Endodermal cell (in vitro differentiated cells): ENCODE measurements at regions not wholly inside any gene's neighbourhood (a gene's known extent, or its start where the extent isn't known, plus 50 kb on each side); places are given as distances from the start of the nearest gene placed in this dataset.
A peak's percentile ranks its signal among the peaks of the same experiment; 100 is the strongest.

ENCODE experiments used
- DNase-seq: peaks from one replicate; pipeline ENCODE4 v3.0.0-alpha.2; 2017
- H3K27ac ChIP-seq: 2 replicates; pipeline ENCODE4 v1.5.1; 2013; ENCODE audit warnings: mild to moderate bottlenecking, low read depth, low read length, moderate library complexity
- H3K27me3 ChIP-seq: 2 replicates; pipeline ENCODE4 v1.6.1; 2013; ENCODE audit warnings: mild to moderate bottlenecking, low read length, moderate library complexity; ENCODE audit not compliant: insufficient read depth, control insufficient read depth, poor library complexity, severe bottlenecking
- H3K36me3 ChIP-seq: 2 replicates; pipeline ENCODE4 v1.7.0; 2013; ENCODE audit warnings: mild to moderate bottlenecking, low read length, moderate library complexity; ENCODE audit not compliant: control insufficient read depth, insufficient read depth
- H3K4me1 ChIP-seq: one replicate; pipeline ENCODE4 v1.7.0; 2013; ENCODE audit warnings: low read length; ENCODE audit not compliant: control insufficient read depth, insufficient read depth
- H3K4me3 ChIP-seq: 2 replicates; pipeline ENCODE4 v1.5.1; 2013; ENCODE audit warnings: mild to moderate bottlenecking, low read length, moderate library complexity
- H3K9ac ChIP-seq: 2 replicates; pipeline ENCODE4 v1.6.1; 2013; ENCODE audit warnings: mild to moderate bottlenecking, low read length, moderate library complexity; ENCODE audit not compliant: poor library complexity, severe bottlenecking; ENCODE audit errors: extremely low read depth
- H3K9me3 ChIP-seq: 2 replicates; pipeline ENCODE4 v1.6.1; 2013; ENCODE audit warnings: mild to moderate bottlenecking, low read length, moderate library complexity; ENCODE audit not compliant: control insufficient read depth
- H3K27ac Mint-ChIP-seq: 2 replicates; pipeline ENCODE4 v1.8.0; 2020; ENCODE audit warnings: mixed read lengths
- H3K27me3 Mint-ChIP-seq: 2 replicates; pipeline ENCODE4 v1.8.0; 2021; ENCODE audit warnings: mild to moderate bottlenecking, mixed read lengths; ENCODE audit not compliant: insufficient read depth
- H3K36me3 Mint-ChIP-seq: 2 replicates; pipeline ENCODE4 v1.8.0; 2020; ENCODE audit warnings: low read depth, mixed read lengths
- H3K4me1 Mint-ChIP-seq: 2 replicates; pipeline ENCODE4 v1.8.0; 2020; ENCODE audit warnings: mixed read lengths
- H3K4me3 Mint-ChIP-seq: 2 replicates; pipeline ENCODE4 v1.8.0; 2020; ENCODE audit warnings: mild to moderate bottlenecking, moderate library complexity, mixed read lengths
- H3K9me3 Mint-ChIP-seq: 2 replicates; pipeline ENCODE4 v1.8.0; 2020; ENCODE audit warnings: mild to moderate bottlenecking, mixed read lengths
- WGBS, 2 experiments: methylation state at CpG; one replicate each; pipeline versions ENCODE4 v1.1.5 to v1.1.7; 2013; ENCODE audit warnings: missing lambda C conversion rate in 2 of 2, mixed read lengths in 1 of 2; ENCODE audit not compliant: insufficient coverage in 1 of 2, insufficient read length in 1 of 2; 5-methylcytosine and 5-hydroxymethylcytosine counted together
- TF ChIP-seq, protein P1 (sequence below): fragments of 200-600 bp; sonication (generic); conservative IDR thresholded peaks from 2 replicates; pipeline ENCODE4 v1.5.0; 2021; ENCODE audit warnings: antibody characterized with exemption, mild to moderate bottlenecking

DNA sequence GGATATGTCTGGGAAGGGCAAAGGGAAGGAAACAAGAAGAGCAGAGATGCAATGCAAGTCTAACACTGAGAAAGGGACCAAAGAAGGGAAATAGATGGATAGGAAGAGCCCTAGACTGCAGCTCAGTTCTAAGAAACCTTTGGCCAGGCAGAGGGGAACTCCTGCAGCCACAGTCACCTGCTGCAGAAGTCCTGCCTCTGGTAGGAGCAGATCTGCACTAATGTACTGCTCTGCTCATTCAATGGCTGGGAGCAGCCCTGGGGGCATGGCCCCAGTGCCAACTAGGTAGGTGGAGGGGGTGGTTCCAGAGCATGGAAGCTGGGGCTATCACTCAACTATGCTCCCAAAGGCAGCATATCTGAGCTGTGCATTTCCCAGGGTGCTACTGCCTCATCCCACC lies 388.9 kb downstream of the PCNX1 start:
- Mint-ChIP-seq H3K9me3 (no peaks in the 10 kb centered on the region), H3K27me3 (no peaks in the 10 kb centered on the region), H3K4me3 (no peak overlapping the region), H3K4me1 (no peaks in the 10 kb centered on the region), H3K36me3 (no peaks in the 10 kb centered on the region), H3K27ac (no peak overlapping the region)
- no peaks in the 10 kb centered on the region for H3K9me3 ChIP-seq
- TF ChIP-seq, protein P1, sequence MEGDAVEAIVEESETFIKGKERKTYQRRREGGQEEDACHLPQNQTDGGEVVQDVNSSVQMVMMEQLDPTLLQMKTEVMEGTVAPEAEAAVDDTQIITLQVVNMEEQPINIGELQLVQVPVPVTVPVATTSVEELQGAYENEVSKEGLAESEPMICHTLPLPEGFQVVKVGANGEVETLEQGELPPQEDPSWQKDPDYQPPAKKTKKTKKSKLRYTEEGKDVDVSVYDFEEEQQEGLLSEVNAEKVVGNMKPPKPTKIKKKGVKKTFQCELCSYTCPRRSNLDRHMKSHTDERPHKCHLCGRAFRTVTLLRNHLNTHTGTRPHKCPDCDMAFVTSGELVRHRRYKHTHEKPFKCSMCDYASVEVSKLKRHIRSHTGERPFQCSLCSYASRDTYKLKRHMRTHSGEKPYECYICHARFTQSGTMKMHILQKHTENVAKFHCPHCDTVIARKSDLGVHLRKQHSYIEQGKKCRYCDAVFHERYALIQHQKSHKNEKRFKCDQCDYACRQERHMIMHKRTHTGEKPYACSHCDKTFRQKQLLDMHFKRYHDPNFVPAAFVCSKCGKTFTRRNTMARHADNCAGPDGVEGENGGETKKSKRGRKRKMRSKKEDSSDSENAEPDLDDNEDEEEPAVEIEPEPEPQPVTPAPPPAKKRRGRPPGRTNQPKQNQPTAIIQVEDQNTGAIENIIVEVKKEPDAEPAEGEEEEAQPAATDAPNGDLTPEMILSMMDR, result no peak
- no peaks in the 10 kb centered on the region for H3K36me3 ChIP-seq
- H3K9ac ChIP-seq, result no peak overlapping the region
- H3K4me3 ChIP-seq, result no peak overlapping the region
- no peak overlapping the region for H3K27ac ChIP-seq
- no peaks in the 10 kb centered on the region for H3K4me1 ChIP-seq
- no peaks in the 10 kb centered on the region for H3K27me3 ChIP-seq
- DNase-seq, result no peak

DNA sequence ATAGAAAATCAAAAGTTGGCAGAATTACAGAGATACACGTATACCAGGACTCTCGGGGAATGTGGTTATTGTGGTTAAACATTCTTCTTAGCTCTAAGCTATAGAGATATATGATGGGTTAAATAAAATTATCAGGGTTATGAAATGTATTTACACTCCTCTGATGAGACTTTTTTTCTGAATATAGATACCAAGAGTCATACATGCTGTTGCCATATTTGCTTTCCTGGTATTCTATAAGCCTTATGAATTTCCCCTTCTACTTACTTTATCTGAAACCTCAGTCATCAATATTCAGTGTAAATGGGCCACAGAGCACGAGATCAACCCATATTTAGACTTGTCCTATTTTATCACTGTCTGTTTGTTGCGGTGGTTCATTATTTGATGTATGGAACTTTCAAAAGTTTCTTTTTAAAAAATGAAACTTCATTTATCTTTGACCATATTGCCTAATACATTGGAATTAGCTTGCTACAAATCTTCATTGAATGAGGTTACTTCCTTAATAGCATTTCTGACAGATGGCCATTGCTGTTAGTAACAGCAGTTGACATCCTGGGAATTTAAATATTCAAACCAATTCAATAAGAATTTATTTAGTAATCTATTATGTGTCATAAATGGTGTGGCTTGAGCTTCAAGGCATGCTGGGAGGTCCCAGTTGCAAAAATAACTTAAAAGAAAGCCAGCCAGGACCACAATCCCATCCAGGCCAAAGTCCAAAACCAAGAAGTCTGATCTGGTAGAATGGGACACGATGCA lies 393.5 kb downstream of the PCNX1 start:
- Mint-ChIP-seq H3K4me3 (no peak overlapping the region), H3K36me3 (no peaks in the 10 kb centered on the region), H3K4me1 (no peaks in the 10 kb centered on the region), H3K9me3 (peaks cover 7% of the 10 kb centered on the region), H3K27ac (no peak overlapping the region), H3K27me3 (no peaks in the 10 kb centered on the region)
- H3K27ac ChIP-seq, result no peak overlapping the region
- peaks cover 13% of the 10 kb centered on the region for H3K9me3 ChIP-seq
- TF ChIP-seq, protein P1, result no peak
- no peak for DNase-seq
- no peak overlapping the region for H3K4me3 ChIP-seq
- WGBS, 2 experiments, result 90 to 100% methylated on average over 2 to 4 of the region's 5 CpGs
- H3K9ac ChIP-seq, result no peak overlapping the region
- H3K27me3 ChIP-seq, result no peaks in the 10 kb centered on the region
- H3K36me3 ChIP-seq, result no peaks in the 10 kb centered on the region
- no peaks in the 10 kb centered on the region for H3K4me1 ChIP-seq

DNA sequence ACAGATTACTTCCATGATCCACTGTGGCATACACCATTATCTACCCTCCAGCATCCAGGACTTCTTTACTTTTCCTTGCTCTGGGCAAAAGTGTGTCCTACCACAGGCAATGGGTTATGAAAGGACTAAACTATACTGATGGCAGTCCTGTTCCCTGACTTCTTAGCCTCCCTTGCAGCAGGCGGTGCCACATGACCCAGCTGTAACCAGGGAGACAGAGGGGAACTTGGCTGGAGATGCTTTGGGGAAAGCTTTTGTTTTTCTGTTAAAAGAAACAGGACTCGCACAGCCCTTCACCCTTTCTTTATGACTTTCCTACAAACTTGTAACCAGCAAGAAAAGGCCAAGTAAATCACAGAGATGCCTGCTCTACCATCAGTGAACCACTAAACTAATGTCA lies 394.4 kb downstream of the PCNX1 start:
- peak overlapping the region; percentile 78 for H3K27ac ChIP-seq
- peaks cover 16% of the 10 kb centered on the region for H3K9me3 ChIP-seq
- Mint-ChIP-seq H3K4me1 (no peaks in the 10 kb centered on the region), H3K9me3 (peaks cover 7% of the 10 kb centered on the region), H3K36me3 (no peaks in the 10 kb centered on the region), H3K27ac (no peak overlapping the region), H3K27me3 (no peaks in the 10 kb centered on the region), H3K4me3 (no peak overlapping the region)
- no peak overlapping the region for H3K4me3 ChIP-seq
- no peaks in the 10 kb centered on the region for H3K36me3 ChIP-seq
- no peak for DNase-seq
- H3K27me3 ChIP-seq, result no peaks in the 10 kb centered on the region
- H3K4me1 ChIP-seq, result no peaks in the 10 kb centered on the region
- TF ChIP-seq, protein P1, result no peak
- H3K9ac ChIP-seq, result no peak overlapping the region
- 25 to 91% methylated on average over 1 to 2 of the region's 2 CpGs for WGBS, 2 experiments
